ENCODE measurements at regions not wholly inside any gene's neighbourhood (a gene's known extent, or its start where the extent isn't known, plus 50 kb on each side); places are given as distances from the start of the nearest gene placed in this dataset.
"Not testable (repeated sequence)": the region's sequence is repeated elsewhere in the genome, so short reads cannot be mapped to it uniquely, and the experiment has no call there.

GRCh38 chr9:16062542-16063240 lies 509.8 kb downstream of the CCDC171 start:
- no peak for DNase-seq (ENCODE audit: extremely low spot score)
- ChIA-PET CTCF (no interaction called here), POLR2A (no interaction called here)
- TF ChIP-seq ARNT (IDR thresholded peaks at IDR 0.05) = no peak
- TF ChIP-seq NFRKB (IDR thresholded peaks at IDR 0.05) = no peak
- no peak for TF ChIP-seq L3MBTL2 (conservative IDR thresholded peaks at IDR 0.05)
- TF ChIP-seq SP1 (IDR thresholded peaks at IDR 0.05) = no peak
- no peak for TF ChIP-seq CTBP1 (IDR thresholded peaks at IDR 0.05; ENCODE audit: borderline replicate concordance)
- no peak for TF ChIP-seq TARDBP (IDR thresholded peaks at IDR 0.05)
- TF ChIP-seq ELF4 (IDR thresholded peaks at IDR 0.05) = no peak
- TF ChIP-seq ZNF384 (IDR thresholded peaks at IDR 0.05) = no peak
- no peak for TF ChIP-seq HDGF (IDR thresholded peaks at IDR 0.05; ENCODE audit: borderline replicate concordance)
- TF ChIP-seq BHLHE40 (IDR thresholded peaks at IDR 0.05; ENCODE audit: borderline replicate concordance) = no peak
- TF ChIP-seq FOXM1 (IDR thresholded peaks at IDR 0.05; ENCODE audit: borderline replicate concordance) = no peak
- TF ChIP-seq PKNOX1 (IDR thresholded peaks at IDR 0.05) = no peak
- TF ChIP-seq FOXA1 (IDR thresholded peaks at IDR 0.05) = no peak
- TF ChIP-seq FOXK2 (IDR thresholded peaks at IDR 0.05) = no peak
- TF ChIP-seq SUZ12 (IDR thresholded peaks at IDR 0.05) = no peak
- TF ChIP-seq LEF1 (IDR thresholded peaks at IDR 0.05; ENCODE audit: borderline replicate concordance) = no peak

GRCh38 chr9:16063241-16063591 lies 510.4 kb downstream of the CCDC171 start:
- ChIA-PET POLR2A (no interaction called here), CTCF (no interaction called here)
- DNase-seq (ENCODE audit: extremely low spot score) = no peak
- TF ChIP-seq FOXM1 (IDR thresholded peaks at IDR 0.05; ENCODE audit: borderline replicate concordance) (no peak), SUZ12 (IDR thresholded peaks at IDR 0.05) (no peak), PKNOX1 (IDR thresholded peaks at IDR 0.05) (no peak), BHLHE40 (IDR thresholded peaks at IDR 0.05; ENCODE audit: borderline replicate concordance) (no peak), TARDBP (IDR thresholded peaks at IDR 0.05) (no peak), FOXA1 (IDR thresholded peaks at IDR 0.05) (no peak), ARNT (IDR thresholded peaks at IDR 0.05) (no peak), ELF4 (IDR thresholded peaks at IDR 0.05) (no peak), FOXK2 (IDR thresholded peaks at IDR 0.05) (no peak), L3MBTL2 (conservative IDR thresholded peaks at IDR 0.05) (no peak), LEF1 (IDR thresholded peaks at IDR 0.05; ENCODE audit: borderline replicate concordance) (no peak), ZNF384 (IDR thresholded peaks at IDR 0.05) (no peak)

- TF ChIP-seq FOXK2 (IDR thresholded peaks at IDR 0.05) = no peak
- TF ChIP-seq FOXA1 (IDR thresholded peaks at IDR 0.05) = no peak
- no peak for TF ChIP-seq TARDBP (IDR thresholded peaks at IDR 0.05)
- TF ChIP-seq BHLHE40 (IDR thresholded peaks at IDR 0.05; ENCODE audit: borderline replicate concordance) = no peak
- no peak for TF ChIP-seq PKNOX1 (IDR thresholded peaks at IDR 0.05)
- TF ChIP-seq ZNF384 (IDR thresholded peaks at IDR 0.05) = no peak
- TF ChIP-seq SP1 (IDR thresholded peaks at IDR 0.05) = no peak
- no peak for TF ChIP-seq SUZ12 (IDR thresholded peaks at IDR 0.05)
- TF ChIP-seq ELF4 (IDR thresholded peaks at IDR 0.05) = no peak
- no peak for TF ChIP-seq FOXM1 (IDR thresholded peaks at IDR 0.05; ENCODE audit: borderline replicate concordance)
- no peak for TF ChIP-seq NFRKB (IDR thresholded peaks at IDR 0.05)
- TF ChIP-seq LEF1 (IDR thresholded peaks at IDR 0.05; ENCODE audit: borderline replicate concordance) = no peak
- TF ChIP-seq CTBP1 (IDR thresholded peaks at IDR 0.05; ENCODE audit: borderline replicate concordance) = no peak
- DNase-seq (ENCODE audit: extremely low spot score) = no peak
- ChIA-PET CTCF (no interaction called here), POLR2A (no interaction called here)
Measured at GRCh38 chr9:16064771-16065170, 511.9 kb downstream of the CCDC171 start.

GRCh38 chr9:16066201-16066600 lies 513.4 kb downstream of the CCDC171 start:
- CTCF ChIA-PET; DNase-seq (ENCODE audit: extremely low spot score): not testable (repeated sequence)

GRCh38 chr9:16068476-16068875 lies 515.6 kb downstream of the CCDC171 start:
- CTCF ChIA-PET = no interaction called here
- POLR2A ChIA-PET = no interaction called here
- DNase-seq (ENCODE audit: extremely low spot score) = no peak
- TF ChIP-seq FOXK2 (IDR thresholded peaks at IDR 0.05) (no peak), NFRKB (IDR thresholded peaks at IDR 0.05) (no peak), BHLHE40 (IDR thresholded peaks at IDR 0.05; ENCODE audit: borderline replicate concordance) (no peak), ZNF384 (IDR thresholded peaks at IDR 0.05) (no peak), TARDBP (IDR thresholded peaks at IDR 0.05) (no peak), PKNOX1 (IDR thresholded peaks at IDR 0.05) (no peak)

More at GRCh38 chr9:16066201-16066600, 513.4 kb downstream of the CCDC171 start:
- POLR2A ChIA-PET = not testable (repeated sequence)

- ChIA-PET POLR2A (no interaction called here), CTCF (no interaction called here)
- TF ChIP-seq ZNF384 (IDR thresholded peaks at IDR 0.05) (no peak), LEF1 (IDR thresholded peaks at IDR 0.05; ENCODE audit: borderline replicate concordance) (no peak), CTBP1 (IDR thresholded peaks at IDR 0.05; ENCODE audit: borderline replicate concordance) (no peak), TARDBP (IDR thresholded peaks at IDR 0.05) (no peak), PKNOX1 (IDR thresholded peaks at IDR 0.05) (no peak), FOXM1 (IDR thresholded peaks at IDR 0.05; ENCODE audit: borderline replicate concordance) (no peak), FOXK2 (IDR thresholded peaks at IDR 0.05) (no peak), SP1 (IDR thresholded peaks at IDR 0.05) (no peak), ELF4 (IDR thresholded peaks at IDR 0.05) (no peak), ARNT (IDR thresholded peaks at IDR 0.05) (no peak), L3MBTL2 (conservative IDR thresholded peaks at IDR 0.05) (no peak), HDGF (IDR thresholded peaks at IDR 0.05; ENCODE audit: borderline replicate concordance) (no peak), SUZ12 (IDR thresholded peaks at IDR 0.05) (no peak), BHLHE40 (IDR thresholded peaks at IDR 0.05; ENCODE audit: borderline replicate concordance) (no peak), NFRKB (IDR thresholded peaks at IDR 0.05) (no peak), FOXA1 (IDR thresholded peaks at IDR 0.05) (no peak)
- no peak for DNase-seq (ENCODE audit: extremely low spot score)
Measured at GRCh38 chr9:16069249-16069648, 516.4 kb downstream of the CCDC171 start.
